8988T (cell line): ENCODE measurements at regions not wholly inside any gene's neighbourhood (a gene's known extent, or its start where the extent isn't known, plus 50 kb on each side); places are given as distances from the start of the nearest gene placed in this dataset.

Experiments used
- DNase-seq: peaks from one replicate; pipeline ENCODE4 v3.0.0; 2011

GRCh38 chr7:156147104-156147503 lies 334.8 kb upstream of the SHH start:
- DNase-seq, result no peak

DNA sequence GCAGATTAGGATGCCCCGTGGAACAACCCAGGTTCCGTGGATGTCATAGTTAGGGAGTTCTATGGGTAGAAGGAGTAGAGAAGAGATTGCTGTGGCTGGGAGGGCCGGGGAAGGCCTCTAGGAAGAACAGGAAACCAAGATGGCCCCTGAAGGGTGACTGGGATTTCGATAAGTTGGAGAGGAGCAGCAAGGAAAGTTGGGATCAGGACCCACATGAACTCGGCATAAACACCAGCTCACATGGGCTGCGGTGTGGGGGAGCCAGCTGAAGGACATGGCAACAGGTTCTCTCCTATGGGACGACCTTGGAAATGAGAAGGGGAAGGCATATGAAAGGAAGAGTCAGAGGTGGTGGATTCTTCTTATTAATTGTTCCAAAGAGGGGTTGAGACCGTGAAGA lies 333.7 kb upstream of the SHH start:
- no peak for DNase-seq

- DNase-seq, result no peak
These were observed 332.9 kb upstream of the SHH start for GRCh38 chr7:156145184-156145583.

- DNase-seq, result no peak
These were observed 331.4 kb upstream of the SHH start for GRCh38 chr7:156143683-156144082.

DNA sequence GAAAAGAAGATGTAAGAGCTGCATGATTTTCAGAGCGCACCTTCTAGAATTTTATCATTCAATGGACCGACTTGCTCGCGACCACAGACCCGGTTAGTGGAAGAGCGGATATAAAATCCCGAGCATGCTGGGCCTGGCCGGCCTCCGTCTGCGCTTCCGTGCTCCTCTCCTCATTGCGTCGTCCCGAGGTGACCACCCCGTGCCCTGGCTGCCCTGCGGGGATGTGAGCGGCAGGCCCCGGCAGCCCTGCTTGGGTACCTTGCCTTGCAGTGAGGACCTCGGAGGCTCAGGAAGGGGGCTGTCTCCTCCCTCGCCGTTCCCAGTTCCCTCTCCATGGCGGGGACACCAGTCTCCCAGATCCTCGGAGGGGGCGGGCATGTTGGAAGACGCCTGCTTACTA lies 330.9 kb upstream of the SHH start:
- DNase-seq, result no peak

DNA sequence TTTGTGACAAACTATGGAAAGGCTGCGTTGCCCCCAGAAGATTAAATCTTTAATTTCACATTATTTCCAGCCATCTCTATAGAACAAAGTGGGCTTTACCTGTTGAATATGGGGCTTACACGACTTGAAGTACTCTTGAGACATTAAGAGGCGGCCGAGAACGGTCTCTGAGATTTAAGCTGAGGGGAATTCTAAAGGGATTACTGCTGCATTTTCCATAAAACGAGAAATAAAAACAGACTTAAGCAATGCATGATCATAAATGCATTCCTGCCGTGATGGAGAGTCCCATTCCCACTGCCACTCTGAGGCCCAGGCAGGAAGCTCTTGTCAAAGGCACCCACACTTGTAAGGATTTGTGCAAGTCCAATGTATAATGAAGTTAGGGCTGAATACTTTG lies 329.7 kb upstream of the SHH start:
- DNase-seq, result no peak

DNA sequence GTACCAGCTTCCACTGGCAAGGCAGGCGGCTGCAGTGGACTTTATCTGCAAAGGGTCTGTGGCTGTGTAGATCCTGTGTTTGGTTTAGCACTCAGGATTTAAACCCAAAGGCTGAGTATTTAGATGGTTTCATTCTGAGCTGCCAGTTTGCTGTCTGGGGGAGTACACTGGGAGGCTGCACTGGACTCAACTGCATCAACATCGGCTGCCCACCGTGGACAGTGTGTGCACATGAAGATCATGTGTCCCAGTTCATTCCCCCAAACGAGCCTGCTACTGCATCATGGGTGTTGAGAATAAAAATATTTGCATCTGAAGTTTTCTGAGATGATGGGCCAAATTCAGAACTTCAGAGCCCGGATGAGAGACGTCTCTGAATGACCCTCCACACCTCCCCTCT lies 328.6 kb upstream of the SHH start:
- no peak for DNase-seq

GRCh38 chr7:156140447-156140846 lies 328.2 kb upstream of the SHH start:
- no peak for DNase-seq

DNA sequence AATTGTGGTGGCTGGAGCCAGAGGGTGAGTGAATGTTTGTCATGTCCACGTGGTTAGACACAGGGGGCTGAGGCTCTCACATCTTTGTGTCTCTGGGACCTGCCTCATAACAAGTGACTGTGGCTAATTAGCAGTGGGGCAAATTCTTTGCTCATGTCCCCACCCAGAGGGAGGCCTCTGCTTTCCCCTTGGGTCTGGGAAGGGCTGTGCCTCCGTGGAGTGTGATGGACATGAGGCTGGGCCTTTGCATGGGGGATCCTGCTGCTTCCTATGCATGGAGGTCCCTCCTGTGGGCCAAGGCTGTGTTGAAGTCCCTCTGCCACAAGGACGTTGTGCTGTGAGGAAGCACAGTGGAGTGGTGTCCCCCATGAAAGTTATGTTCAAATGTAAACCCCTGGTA lies 327.4 kb upstream of the SHH start:
- DNase-seq, result no peak

DNA sequence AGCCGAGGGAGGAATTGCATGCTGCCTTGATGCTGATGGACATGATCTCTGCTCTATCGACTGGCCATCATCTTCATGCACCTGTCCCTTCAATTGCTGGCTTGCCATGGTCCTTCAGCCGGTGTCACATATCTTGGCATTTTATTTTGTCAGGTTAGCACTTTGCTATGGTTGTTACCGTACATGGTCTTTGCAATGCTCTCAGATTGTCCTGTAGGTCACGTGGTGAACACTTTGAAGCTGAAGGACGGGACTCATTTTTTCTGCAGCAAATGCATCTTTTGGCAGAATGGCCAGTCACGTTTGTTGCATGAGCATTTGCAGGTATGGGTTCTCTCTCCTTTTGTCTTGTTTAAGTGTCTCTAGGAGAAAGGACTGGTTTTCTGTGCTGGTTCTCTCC lies 326.8 kb upstream of the SHH start:
- DNase-seq, result no peak

GRCh38 chr7:156131881-156132280 lies 319.6 kb upstream of the SHH start:
- no peak for DNase-seq

DNA sequence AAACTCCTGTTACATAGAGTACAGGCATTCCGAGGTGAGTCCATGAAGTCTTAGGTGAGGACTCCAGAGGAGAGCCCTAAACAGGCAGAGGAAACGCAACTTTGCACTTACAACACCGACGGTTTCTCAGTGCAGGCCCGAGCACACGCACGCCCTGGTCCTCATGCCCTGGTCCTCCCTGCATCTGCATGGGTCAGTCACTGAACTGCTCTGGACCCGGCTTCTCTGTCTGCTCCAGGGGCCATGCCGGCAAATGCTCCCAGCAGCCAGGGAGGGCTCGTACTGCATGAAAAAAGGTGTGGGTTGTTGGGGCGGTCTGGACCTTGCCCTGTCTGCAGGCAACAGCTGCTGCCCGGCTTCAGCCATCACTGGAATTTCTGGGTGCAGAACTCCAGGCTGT lies 317.3 kb upstream of the SHH start:
- DNase-seq, result no peak

DNA sequence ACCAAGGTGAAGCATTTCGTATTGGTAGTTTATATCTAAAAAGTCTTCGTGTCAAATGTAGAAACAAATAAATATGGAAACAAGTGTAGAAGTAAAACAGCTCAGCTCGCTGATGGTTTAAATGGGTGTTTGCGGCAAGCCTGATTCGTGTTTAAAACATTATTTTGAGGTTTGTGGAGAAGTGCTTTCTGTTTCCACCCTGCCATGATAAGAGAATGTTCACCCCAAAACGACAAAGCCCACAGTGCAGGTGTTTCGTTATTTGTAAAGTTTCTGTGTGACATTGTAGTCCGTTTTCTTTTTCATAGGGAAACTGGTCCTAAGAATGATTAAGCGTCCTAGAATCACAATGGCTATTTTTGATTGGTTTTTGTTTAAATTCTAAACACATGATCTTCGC lies 316.2 kb upstream of the SHH start:
- no peak for DNase-seq

- no peak for DNase-seq
These were observed 315.2 kb upstream of the SHH start for GRCh38 chr7:156127166-156128134.

DNA sequence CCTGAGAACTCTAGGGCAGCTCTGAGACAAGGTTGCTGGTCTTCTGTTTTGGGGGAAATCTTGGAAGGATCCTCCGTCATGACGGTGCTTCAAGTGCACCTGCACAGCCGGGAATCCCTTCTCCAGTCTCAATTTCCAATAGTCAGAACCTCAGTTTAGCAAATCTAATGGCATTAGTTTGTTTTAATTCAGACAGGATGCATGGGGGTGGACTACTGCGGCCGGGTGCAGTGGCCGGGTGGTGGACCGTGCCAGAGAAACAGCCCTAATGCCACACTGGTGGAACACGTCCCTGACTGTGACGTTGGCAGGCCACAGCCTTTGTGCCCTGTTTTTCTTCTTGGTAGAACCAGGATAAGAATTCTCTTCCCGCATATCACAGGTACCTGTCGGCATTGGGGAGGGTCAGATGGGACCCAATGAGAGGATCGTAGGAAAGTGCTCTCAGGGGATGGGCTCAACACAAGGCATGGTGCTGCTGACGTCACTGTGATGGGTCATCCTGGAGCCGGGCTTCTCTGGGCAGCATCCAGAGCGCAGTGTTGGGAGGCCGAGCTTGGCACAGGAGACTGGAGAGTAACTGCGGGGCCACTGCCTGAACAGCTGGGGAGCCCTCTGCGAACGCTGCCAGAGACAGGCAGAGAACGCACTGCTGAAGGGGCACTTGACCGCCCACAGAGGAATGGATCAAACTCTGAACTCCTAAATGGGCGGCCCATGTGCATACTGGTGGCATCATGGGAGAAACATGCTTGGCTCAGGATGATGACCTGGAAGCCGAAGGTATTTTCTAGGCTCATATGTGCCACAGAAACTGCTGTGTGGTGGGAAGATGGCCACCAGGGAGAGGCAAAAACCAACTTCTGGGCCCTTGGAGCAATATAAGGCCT lies 313.8 kb upstream of the SHH start:
- no peak for DNase-seq

- no peak for DNase-seq
These were observed 312.1 kb upstream of the SHH start for GRCh38 chr7:156124356-156124755.

DNA sequence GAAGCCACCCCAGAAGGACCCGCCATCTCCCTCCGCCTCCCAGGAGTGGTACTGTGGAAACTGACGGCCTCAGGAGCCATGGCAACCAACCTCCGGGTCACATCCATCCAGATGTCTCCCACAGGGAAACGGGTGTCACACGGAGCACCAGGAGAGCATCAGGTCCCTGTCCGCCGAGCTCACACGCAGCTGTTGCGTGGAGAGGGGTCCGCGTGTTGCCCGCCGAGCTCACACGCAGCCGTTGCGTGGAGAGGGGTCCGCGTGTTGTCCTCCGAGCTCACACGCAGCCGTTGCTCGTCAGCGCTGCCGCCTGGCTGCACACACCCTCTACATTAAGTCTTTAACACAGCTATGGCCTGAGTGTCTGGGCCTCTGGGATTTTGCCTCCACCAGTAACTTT lies 311.1 kb upstream of the SHH start:
- DNase-seq, result no peak

DNA sequence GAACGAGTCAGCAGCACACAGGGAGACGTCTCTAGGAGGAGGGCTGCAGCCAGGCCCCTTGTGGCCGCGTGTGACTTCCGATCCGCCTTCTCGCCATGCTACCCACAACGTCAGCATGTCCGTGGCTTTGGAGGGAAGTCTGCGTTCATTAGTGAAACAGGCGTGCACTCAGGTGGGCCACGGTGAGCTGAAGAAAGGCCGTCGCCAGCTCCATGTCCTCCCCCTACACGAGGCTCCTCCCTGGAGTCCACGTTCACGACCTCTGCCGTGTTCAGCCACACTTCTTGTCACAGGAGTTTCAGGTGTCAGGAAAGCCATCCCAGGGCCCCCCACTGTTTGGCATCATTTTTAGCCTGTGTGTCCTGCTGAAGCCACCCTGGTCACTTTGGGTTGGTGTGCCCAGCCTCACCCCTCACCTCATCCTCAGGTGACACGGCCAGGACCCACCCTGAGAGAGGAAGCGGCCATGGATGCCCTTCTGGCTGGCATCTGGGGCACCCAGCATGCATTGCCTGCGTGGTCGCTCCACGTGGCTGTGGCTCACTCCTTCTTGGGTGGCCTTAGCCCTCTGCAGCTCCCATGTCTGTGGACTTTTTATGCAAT lies 310.6 kb upstream of the SHH start:
- DNase-seq, result no peak

DNA sequence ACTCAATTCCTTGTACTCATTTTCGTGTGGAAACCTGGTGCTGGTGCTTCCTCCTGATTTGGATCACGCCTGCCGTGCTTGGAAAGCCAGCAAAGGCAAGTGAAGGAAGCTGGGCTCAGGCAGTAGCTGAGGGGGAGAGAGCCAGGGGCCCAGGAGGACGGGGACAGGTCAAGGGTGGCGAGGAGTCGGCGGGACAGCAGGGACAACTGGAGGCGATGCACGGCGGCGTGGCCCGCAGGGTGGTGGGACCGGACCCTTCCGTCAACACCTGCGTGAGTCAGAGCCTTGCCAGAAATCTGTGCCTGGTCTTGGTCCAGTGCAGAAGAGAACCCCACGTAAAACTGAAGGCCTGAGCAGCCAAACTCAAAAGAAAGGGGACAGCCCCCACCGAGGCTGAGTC lies 309.7 kb upstream of the SHH start:
- no peak for DNase-seq

DNA sequence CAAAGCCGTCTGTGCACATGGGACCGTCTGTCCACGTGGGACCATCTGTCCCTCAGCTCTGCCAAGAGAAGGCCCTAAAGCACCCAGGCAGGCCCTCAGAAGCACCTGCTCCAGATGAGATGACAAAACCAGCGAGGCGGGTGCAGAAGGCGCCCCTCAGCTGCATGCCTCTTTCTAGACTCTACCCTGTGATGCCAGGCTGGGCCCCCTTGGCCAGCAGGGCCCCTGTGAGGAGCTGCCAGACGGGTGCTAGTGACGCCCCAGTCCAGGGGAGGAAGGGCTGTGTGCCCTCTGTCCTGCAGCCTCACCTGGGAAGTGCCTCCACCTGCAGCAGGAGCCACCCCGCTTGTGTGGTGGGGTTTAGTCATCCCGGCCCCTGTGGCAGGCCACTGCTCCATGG lies 309.2 kb upstream of the SHH start:
- DNase-seq, result no peak

GRCh38 chr7:156120552-156120951 lies 308.3 kb upstream of the SHH start:
- no peak for DNase-seq

- no peak for DNase-seq
These were observed 307.5 kb upstream of the SHH start for GRCh38 chr7:156119771-156120170.

DNA sequence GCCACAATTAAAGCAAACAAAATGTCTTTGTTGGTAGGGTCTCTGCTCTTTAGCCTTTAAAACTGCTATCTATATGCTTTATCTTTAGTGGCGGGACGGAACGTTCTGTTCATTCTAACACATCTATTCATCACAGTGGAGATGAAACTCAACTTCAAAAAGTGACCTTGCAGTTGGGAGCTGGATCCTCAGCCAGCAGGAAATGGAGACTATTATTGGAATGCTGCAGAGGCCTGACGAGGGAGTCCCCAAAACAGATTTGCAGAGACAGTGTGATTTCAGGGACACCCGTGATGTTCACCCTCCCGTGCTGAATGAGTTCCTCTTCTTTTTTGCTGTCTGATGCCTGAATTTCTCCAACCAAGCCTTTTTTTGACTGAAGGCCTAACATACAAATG lies 306.0 kb upstream of the SHH start:
- no peak for DNase-seq
